T-helper 2 cell treated with Interferon-gamma antibody and Interleukin-4, amounts not matched to agents 100 ng/mL and 5 ng/mL, for 36 hours (primary cell): ENCODE measurements at regions not wholly inside any gene's neighbourhood (a gene's known extent, or its start where the extent isn't known, plus 50 kb on each side); places are given as distances from the start of the nearest gene placed in this dataset.

Source experiments
- intact Hi-C: fragments of 100-400 bp; cut with micrococcal nuclease; formaldehyde crosslinking; loops from one replicate; pipeline ENCODE4 v1.15.1; 2023

GRCh38 chr9:100937382-100937781 is 91.1 kb upstream of the PLPPR1 start:
- intact Hi-C loops: no loop called here

- intact Hi-C loops: no loop called here
These were observed 90.0 kb upstream of the PLPPR1 start for GRCh38 chr9:100938507-100938906.

GRCh38 chr9:100939636-100940035 is 88.9 kb upstream of the PLPPR1 start:
- intact Hi-C loops: no loop called here

DNA sequence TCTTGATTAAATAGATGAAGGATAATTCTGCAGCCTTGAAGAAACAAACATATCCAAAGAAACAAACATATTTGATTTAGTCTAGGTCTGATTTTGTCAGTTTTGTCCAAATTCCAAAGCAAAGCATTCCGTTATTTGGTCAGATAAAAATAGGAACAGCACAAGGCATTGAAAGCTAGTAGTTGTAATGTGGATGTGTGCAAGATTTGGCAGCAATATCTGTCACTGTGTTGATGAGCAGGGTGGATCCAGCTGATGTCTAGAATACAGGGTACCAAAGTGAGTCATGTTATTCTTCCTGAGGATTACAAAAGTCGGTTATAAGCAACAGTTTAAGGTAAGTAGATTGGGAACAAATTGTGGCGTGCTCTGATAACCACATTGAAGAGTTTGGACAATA is 69.3 kb upstream of the PLPPR1 start:
- intact Hi-C loops: no loop called here
